Left lung (tissue), 4 donors: ENCODE measurements at regions not wholly inside any gene's neighbourhood (a gene's known extent, or its start where the extent isn't known, plus 50 kb on each side); places are given as distances from the start of the nearest gene placed in this dataset.
A peak's percentile ranks its signal among the peaks of the same experiment; 100 is the strongest.

Experiments used
- ATAC-seq: fragments of 200-7000 bp; cut with Tn5 transposase; one replicate; pipeline ENCODE4 v1.9.1; 2020; ENCODE audit warnings: moderate library complexity
- DNase-seq, 4 donors: peaks; one replicate each; pipeline ENCODE4 v3.0.0-alpha.2; 2013 to 2020
- H3K27ac ChIP-seq, 2 donors: fragments of 200-600 bp; sonication (generic) in 1 of 2; one replicate each; pipeline versions ENCODE4 v1.5.0 to v1.8.0; 2020 to 2021
- H3K27me3 ChIP-seq, 2 donors: fragments of 200-600 bp; sonication (generic) in 1 of 2; one replicate each; pipeline versions ENCODE4 v1.5.0 to v1.8.0; 2020 to 2021
- H3K36me3 ChIP-seq, 2 donors: fragments of 200-600 bp; sonication (generic) in 1 of 2; one replicate each; pipeline versions ENCODE4 v1.5.0 to v1.8.0; 2020 to 2021
- H3K4me1 ChIP-seq, 2 donors: fragments of 200-600 bp; one replicate each; pipeline ENCODE4 v1.8.0; 2021
- H3K4me3 ChIP-seq, 2 donors: fragments of 200-600 bp; sonication (generic) in 1 of 2; one replicate each; pipeline versions ENCODE4 v1.5.0 to v1.8.0; 2020 to 2021; ENCODE audit warnings: mild to moderate bottlenecking in 1 of 2
- H3K9me3 ChIP-seq, 2 donors: fragments of 200-600 bp; sonication (generic) in 1 of 2; one replicate each; pipeline versions ENCODE4 v1.5.0 to v1.8.0; 2020 to 2021
- intact Hi-C, 2 donors: fragments of 100-400 bp; cut with DNase I; formaldehyde crosslinking; loops; one replicate each; pipeline versions ENCODE4 v1.11.2 to v1.14.2; 2022
- TF ChIP-seq, protein P1 (sequence below), 2 donors: fragments of 200-600 bp; sonication (generic) in 1 of 2; IDR thresholded peaks; one replicate each; pipeline versions ENCODE4 v1.5.0 to v1.8.0; 2021; ENCODE audit warnings: antibody characterized with exemption in 2 of 2
- donor health status: DM: no; HTN: yes; CAD: no.
- donor health status: DM: no; HTN: no; CAD: no.

DNA sequence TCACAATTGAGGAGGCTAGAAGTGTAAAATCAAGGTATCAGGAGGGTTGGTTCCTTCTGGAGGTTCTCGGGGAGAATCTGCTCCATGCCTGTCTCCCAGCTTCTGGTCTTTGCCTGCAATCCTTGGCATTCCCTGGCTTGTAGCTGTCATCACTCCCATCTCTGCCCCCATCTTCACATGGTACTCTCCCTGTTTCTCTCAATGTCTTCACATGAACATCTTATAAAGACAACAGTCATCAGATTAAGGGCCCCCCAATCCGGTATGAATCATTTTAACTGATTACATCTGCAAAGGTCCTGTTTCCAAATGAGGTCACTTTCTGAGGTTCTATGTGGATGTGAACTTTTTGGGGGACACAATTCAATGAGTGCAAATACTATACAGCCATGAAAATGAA lies 113.0 kb upstream of the GALNT15 start:
- H3K27me3 ChIP-seq, result no peaks in the 10 kb centered on the region
- TF ChIP-seq, protein P1, sequence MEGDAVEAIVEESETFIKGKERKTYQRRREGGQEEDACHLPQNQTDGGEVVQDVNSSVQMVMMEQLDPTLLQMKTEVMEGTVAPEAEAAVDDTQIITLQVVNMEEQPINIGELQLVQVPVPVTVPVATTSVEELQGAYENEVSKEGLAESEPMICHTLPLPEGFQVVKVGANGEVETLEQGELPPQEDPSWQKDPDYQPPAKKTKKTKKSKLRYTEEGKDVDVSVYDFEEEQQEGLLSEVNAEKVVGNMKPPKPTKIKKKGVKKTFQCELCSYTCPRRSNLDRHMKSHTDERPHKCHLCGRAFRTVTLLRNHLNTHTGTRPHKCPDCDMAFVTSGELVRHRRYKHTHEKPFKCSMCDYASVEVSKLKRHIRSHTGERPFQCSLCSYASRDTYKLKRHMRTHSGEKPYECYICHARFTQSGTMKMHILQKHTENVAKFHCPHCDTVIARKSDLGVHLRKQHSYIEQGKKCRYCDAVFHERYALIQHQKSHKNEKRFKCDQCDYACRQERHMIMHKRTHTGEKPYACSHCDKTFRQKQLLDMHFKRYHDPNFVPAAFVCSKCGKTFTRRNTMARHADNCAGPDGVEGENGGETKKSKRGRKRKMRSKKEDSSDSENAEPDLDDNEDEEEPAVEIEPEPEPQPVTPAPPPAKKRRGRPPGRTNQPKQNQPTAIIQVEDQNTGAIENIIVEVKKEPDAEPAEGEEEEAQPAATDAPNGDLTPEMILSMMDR (IDR thresholded peaks at IDR 0.05), result no peak
- intact Hi-C loops, result no loop called here
- no peaks in the 10 kb centered on the region for H3K9me3 ChIP-seq
- DNase-seq, result no peak
- peak overlapping the region in 1 of 2 donors; percentile 61 for H3K27ac ChIP-seq
- no peak overlapping the region for H3K4me3 ChIP-seq
- H3K4me1 ChIP-seq, result peaks cover 0 to 15% of the 10 kb centered on the region in 2 donors
- no peak for ATAC-seq
- no peaks in the 10 kb centered on the region for H3K36me3 ChIP-seq

DNA sequence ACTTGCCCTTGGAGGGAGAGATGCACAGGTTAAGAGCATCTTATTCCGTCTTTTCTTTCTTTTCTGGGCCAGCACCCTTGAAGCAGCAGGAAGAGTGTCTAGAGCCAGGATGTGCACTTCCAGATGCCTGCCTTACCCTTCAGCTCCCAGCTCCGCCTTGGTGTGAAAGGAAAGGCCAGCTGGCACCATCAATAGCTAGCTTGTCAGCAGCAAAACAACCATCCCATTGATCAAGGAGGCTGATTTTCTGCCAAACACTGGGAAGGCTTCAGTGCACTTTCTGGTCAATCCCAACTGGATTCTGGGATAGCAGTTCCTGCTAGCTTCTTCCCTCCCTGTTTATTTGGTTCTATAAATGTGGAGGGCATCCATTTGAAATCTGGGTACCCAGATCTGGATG lies 110.9 kb upstream of the GALNT15 start:
- Histone ChIP-seq H3K27ac (no peak overlapping the region), H3K36me3 (no peaks in the 10 kb centered on the region), H3K27me3 (no peaks in the 10 kb centered on the region), H3K4me1 (peaks cover 0 to 15% of the 10 kb centered on the region in 2 donors), H3K9me3 (no peaks in the 10 kb centered on the region), H3K4me3 (no peak overlapping the region)
- TF ChIP-seq, protein P1 (IDR thresholded peaks at IDR 0.05), result no peak
- intact Hi-C loops, result no loop called here
- no peak for DNase-seq
- no peak for ATAC-seq

DNA sequence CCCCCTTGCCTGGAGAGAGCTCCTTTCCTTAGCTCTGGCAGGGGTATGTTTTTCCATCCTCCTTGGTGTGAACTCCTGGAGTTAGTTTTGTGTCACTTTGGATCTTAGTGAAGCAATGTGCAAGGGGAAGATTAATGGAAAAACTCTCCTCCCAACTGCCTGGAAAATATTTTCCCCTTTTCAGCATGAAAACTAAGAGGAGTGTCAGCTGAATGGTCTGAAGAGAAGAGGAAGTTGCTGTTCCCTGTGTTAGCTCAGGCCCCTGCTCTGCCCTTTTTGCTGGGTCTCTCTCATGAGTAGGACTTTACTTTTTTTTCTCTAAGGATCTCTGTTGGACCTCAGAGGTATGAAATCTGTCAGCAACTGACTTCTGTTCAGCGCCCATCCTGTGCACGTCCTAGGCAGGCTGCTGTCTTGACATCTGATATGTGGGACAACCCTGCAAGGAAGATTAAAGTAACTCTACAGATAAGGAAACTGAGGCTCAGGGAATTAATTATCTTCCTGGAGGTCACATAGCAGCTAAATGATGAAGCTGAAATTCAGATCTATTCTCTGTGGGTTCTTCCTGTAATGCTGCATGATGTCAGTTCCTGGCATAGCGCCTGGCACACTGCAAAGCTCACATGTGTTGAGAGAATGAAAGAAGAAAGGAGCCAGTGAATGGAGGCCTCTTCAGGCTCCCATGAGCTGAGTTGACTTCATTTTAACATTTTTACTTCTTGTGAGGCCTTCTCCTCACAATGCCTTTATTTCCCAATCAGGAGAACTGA lies 109.7 kb upstream of the GALNT15 start:
- peak overlapping the region in 1 of 2 donors; percentile 45 for H3K27ac ChIP-seq
- no peaks in the 10 kb centered on the region for H3K9me3 ChIP-seq
- H3K4me3 ChIP-seq, result no peak overlapping the region
- no peaks in the 10 kb centered on the region for H3K27me3 ChIP-seq
- no peaks in the 10 kb centered on the region for H3K36me3 ChIP-seq
- intact Hi-C loops, result no loop called here
- TF ChIP-seq, protein P1 (IDR thresholded peaks at IDR 0.05), result no peak
- peaks cover 6 to 9% of the 10 kb centered on the region in 2 donors for H3K4me1 ChIP-seq
- ATAC-seq, result peak; percentile 8
- peak in 2 of 4 donors; percentile 57 to 60 for DNase-seq

DNA sequence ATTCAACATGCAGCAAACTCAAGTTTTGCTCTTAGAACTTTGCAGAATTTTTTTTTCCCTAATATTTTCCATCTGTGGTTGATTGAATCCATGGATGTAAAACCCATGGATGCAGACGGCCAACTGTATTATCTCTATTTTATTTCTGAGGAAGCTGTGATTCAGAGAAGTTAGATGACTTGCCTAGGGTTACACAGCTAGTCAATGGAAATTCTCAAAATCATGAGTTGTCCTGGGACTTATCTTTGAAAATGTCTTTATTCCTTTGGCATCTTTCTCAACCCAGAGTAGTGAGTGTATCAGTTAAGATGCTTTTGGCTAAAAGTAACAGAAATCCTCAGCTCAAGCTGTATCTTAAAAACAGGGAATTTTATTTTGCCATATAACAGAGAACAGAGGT lies 107.9 kb upstream of the GALNT15 start:
- intact Hi-C loops, result no loop called here
- Histone ChIP-seq H3K4me3 (no peak overlapping the region), H3K4me1 (peaks cover 6 to 9% of the 10 kb centered on the region in 2 donors), H3K36me3 (no peaks in the 10 kb centered on the region), H3K9me3 (no peaks in the 10 kb centered on the region), H3K27ac (no peak overlapping the region), H3K27me3 (no peaks in the 10 kb centered on the region)
- ATAC-seq, result no peak
- DNase-seq, result no peak
- TF ChIP-seq, protein P1 (IDR thresholded peaks at IDR 0.05), result no peak

DNA sequence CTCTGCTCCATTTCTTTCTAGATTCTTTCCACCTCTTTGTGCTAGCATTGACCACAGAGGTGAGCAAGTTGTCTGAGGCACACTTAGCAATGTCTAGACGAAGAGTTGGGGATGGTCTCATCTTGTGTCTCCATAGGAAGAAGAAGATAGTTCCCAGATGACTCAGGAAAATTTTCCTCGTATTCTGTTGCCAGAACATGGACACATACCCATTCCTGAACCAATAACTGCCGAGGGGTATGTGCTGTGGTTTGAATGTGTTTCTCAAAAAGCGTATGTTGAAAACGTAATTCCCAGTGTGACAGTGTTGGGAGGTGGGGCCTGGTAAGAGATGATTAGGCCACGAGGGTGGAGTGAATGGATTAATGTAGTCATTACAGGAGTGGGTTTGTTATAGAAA lies 107.5 kb upstream of the GALNT15 start:
- no peak for DNase-seq
- intact Hi-C loops, result no loop called here
- Histone ChIP-seq H3K27me3 (no peaks in the 10 kb centered on the region), H3K9me3 (no peaks in the 10 kb centered on the region), H3K4me1 (peaks cover 6 to 9% of the 10 kb centered on the region in 2 donors), H3K36me3 (no peaks in the 10 kb centered on the region), H3K27ac (no peak overlapping the region), H3K4me3 (no peak overlapping the region)
- TF ChIP-seq, protein P1 (IDR thresholded peaks at IDR 0.05), result no peak
- no peak for ATAC-seq
